ENCODE measurements at regions not wholly inside any gene's neighbourhood (a gene's known extent, or its start where the extent isn't known, plus 50 kb on each side); places are given as distances from the start of the nearest gene placed in this dataset.

DNA sequence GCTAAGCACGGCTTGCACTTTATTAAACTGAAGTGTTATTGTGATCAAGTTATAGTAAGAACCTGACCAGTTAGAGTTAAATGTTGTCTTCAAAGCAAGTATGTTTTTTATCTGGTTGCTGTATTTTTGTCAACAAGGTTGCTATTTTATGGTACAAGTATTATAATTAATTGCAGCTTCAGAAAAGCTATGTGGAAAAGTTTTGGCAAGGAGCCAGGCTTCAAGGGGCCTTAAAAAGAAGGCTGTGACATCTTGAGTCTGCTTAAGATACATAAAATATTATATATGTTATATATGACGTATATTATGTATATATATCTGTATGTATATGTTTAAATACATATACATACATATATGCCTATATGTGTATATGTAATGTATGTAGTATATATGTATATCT is 1461.2 kb upstream of the CDH8 start:
- H3K4me1 Mint-ChIP-seq (ENCODE audit: low read depth), result no peaks in the 10 kb centered on the region
- no peak overlapping the region for H3K27ac Mint-ChIP-seq
- peaks cover 11% of the 10 kb centered on the region for H3K9me3 Mint-ChIP-seq
- no peak for DNase-seq (ENCODE audit: low spot score)
- H3K27me3 Mint-ChIP-seq (ENCODE audit: insufficient read depth), result no peaks in the 10 kb centered on the region
- no peaks in the 10 kb centered on the region for H3K36me3 Mint-ChIP-seq (ENCODE audit: low read depth)
- H3K4me3 Mint-ChIP-seq, result no peak overlapping the region
- intact Hi-C loops (cut with micrococcal nuclease), result no loop called here

- Mint-ChIP-seq H3K27ac (no peak overlapping the region), H3K9me3 (peaks cover 11% of the 10 kb centered on the region)
These were observed 1460.0 kb upstream of the CDH8 start for GRCh38 chr16:63496282-63496681.

GRCh38 chr16:63488955-63489354 is 1452.7 kb upstream of the CDH8 start:
- no peak for DNase-seq (ENCODE audit: low spot score)
- H3K9me3 Mint-ChIP-seq, result peaks cover 19% of the 10 kb centered on the region
- no peaks in the 10 kb centered on the region for H3K27me3 Mint-ChIP-seq (ENCODE audit: insufficient read depth)
- intact Hi-C loops (cut with micrococcal nuclease), result no loop called here
- H3K4me1 Mint-ChIP-seq (ENCODE audit: low read depth), result no peaks in the 10 kb centered on the region
- no peak overlapping the region for H3K4me3 Mint-ChIP-seq
- no peaks in the 10 kb centered on the region for H3K36me3 Mint-ChIP-seq (ENCODE audit: low read depth)
- no peak overlapping the region for H3K27ac Mint-ChIP-seq

More at GRCh38 chr16:63496282-63496681, 1460.0 kb upstream of the CDH8 start:
- Mint-ChIP-seq H3K27me3 (ENCODE audit: insufficient read depth) (no peaks in the 10 kb centered on the region), H3K4me1 (ENCODE audit: low read depth) (no peaks in the 10 kb centered on the region), H3K36me3 (ENCODE audit: low read depth) (no peaks in the 10 kb centered on the region), H3K4me3 (no peak overlapping the region)
- intact Hi-C loops (cut with micrococcal nuclease), result no loop called here
- DNase-seq (ENCODE audit: low spot score), result no peak

GRCh38 chr16:63481060-63481459 is 1444.8 kb upstream of the CDH8 start:
- Mint-ChIP-seq H3K36me3 (ENCODE audit: low read depth) (no peaks in the 10 kb centered on the region), H3K4me1 (ENCODE audit: low read depth) (no peaks in the 10 kb centered on the region), H3K4me3 (no peak overlapping the region), H3K27ac (no peak overlapping the region), H3K27me3 (ENCODE audit: insufficient read depth) (no peaks in the 10 kb centered on the region), H3K9me3 (peaks cover 3% of the 10 kb centered on the region)
- DNase-seq (ENCODE audit: low spot score), result no peak
- intact Hi-C loops (cut with micrococcal nuclease), result no loop called here

DNA sequence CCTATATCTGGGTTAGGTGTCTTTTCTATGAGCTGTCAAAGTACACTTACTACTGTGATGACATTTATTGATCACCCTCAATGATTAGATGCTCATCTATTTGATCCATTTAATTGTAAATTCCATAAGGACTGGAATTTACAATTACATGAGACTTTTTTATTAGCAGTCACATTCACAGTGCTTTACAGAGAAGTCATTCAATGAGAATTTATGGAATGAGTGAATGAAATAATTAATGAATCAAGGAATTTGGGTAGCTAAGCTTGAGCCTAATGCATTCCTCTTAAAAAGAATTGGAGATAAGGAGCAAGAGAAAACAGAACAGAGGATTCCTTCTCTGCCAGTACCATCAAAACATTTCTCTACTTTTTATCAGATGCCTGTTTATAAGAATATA is 1437.5 kb upstream of the CDH8 start:
- H3K36me3 Mint-ChIP-seq (ENCODE audit: low read depth), result no peaks in the 10 kb centered on the region
- no peak for DNase-seq (ENCODE audit: low spot score)
- H3K9me3 Mint-ChIP-seq, result peaks cover 23% of the 10 kb centered on the region
- H3K4me3 Mint-ChIP-seq, result no peak overlapping the region
- no peak overlapping the region for H3K27ac Mint-ChIP-seq
- intact Hi-C loops (cut with micrococcal nuclease), result no loop called here
- no peaks in the 10 kb centered on the region for H3K4me1 Mint-ChIP-seq (ENCODE audit: low read depth)
- H3K27me3 Mint-ChIP-seq (ENCODE audit: insufficient read depth), result no peaks in the 10 kb centered on the region

DNA sequence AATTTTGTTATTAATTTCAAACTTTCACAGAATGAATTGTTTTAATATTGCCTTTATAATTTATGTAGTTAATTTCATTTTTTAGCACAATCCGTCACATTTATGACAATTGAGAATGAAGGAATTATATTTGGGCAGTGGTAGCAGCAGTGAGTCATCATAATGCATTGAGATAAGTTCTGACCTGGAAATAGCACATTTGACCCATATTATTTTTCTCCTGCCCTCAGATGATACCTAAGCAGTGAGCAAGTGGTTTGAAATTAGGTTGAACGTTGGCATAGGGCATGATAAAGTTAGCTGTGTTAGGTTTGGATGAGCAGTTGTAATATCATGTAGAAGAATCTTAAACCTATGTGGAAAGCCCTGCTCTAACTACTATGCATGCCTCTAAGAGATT is 1431.3 kb upstream of the CDH8 start:
- H3K4me3 Mint-ChIP-seq, result no peak overlapping the region
- H3K27ac Mint-ChIP-seq, result no peak overlapping the region
- peaks cover 24% of the 10 kb centered on the region for H3K9me3 Mint-ChIP-seq
- H3K36me3 Mint-ChIP-seq (ENCODE audit: low read depth), result no peaks in the 10 kb centered on the region
- DNase-seq (ENCODE audit: low spot score), result no peak
- H3K4me1 Mint-ChIP-seq (ENCODE audit: low read depth), result no peaks in the 10 kb centered on the region
- intact Hi-C loops (cut with micrococcal nuclease), result no loop called here
- H3K27me3 Mint-ChIP-seq (ENCODE audit: insufficient read depth), result no peaks in the 10 kb centered on the region

GRCh38 chr16:63462316-63462715 is 1426.1 kb upstream of the CDH8 start:
- Mint-ChIP-seq H3K27me3 (ENCODE audit: insufficient read depth) (no peaks in the 10 kb centered on the region), H3K4me3 (no peak overlapping the region), H3K27ac (no peak overlapping the region), H3K9me3 (peaks cover 20% of the 10 kb centered on the region), H3K36me3 (ENCODE audit: low read depth) (no peaks in the 10 kb centered on the region), H3K4me1 (ENCODE audit: low read depth) (no peaks in the 10 kb centered on the region)
- intact Hi-C loops (cut with micrococcal nuclease), result no loop called here
- DNase-seq (ENCODE audit: low spot score), result no peak

DNA sequence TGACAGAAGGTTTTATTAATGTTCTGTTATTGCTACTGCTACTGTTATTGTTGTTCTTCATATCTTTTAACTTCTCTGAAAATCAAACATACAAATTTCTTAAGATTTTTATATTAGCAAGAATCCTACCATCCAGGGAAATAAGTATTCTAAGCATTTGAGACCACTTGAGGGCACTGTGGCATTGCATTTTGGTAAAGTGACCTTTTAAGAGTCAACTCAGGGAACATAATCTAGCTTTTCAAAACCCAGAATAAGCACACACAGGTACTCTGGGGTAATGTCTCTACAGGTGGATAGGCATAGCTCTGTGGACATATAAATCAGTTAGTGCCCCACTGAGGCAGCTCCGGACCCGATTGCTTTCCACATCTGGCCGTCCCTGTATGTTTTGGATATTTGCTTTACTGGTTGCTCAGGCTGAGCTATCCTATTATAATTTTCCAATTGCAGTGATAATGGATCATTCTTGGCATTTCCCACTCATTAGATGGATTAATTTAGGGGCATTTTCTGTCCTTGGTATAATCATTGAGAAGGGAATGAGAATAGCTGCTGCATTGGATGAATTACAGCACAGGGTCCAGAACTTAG is 1425.1 kb upstream of the CDH8 start:
- H3K9me3 Mint-ChIP-seq, result peaks cover 20% of the 10 kb centered on the region
- H3K27me3 Mint-ChIP-seq (ENCODE audit: insufficient read depth), result no peaks in the 10 kb centered on the region
- no peaks in the 10 kb centered on the region for H3K36me3 Mint-ChIP-seq (ENCODE audit: low read depth)
- intact Hi-C loops (cut with micrococcal nuclease), result no loop called here
- no peaks in the 10 kb centered on the region for H3K4me1 Mint-ChIP-seq (ENCODE audit: low read depth)
- H3K4me3 Mint-ChIP-seq, result no peak overlapping the region
- no peak for DNase-seq (ENCODE audit: low spot score)
- no peak overlapping the region for H3K27ac Mint-ChIP-seq

- no peak overlapping the region for H3K27ac Mint-ChIP-seq
- H3K27me3 Mint-ChIP-seq (ENCODE audit: insufficient read depth), result no peaks in the 10 kb centered on the region
- no peaks in the 10 kb centered on the region for H3K36me3 Mint-ChIP-seq (ENCODE audit: low read depth)
- intact Hi-C loops (cut with micrococcal nuclease), result no loop called here
- DNase-seq (ENCODE audit: low spot score), result no peak
- H3K4me1 Mint-ChIP-seq (ENCODE audit: low read depth), result no peaks in the 10 kb centered on the region
- peaks cover 12% of the 10 kb centered on the region for H3K9me3 Mint-ChIP-seq
- no peak overlapping the region for H3K4me3 Mint-ChIP-seq
These were observed 1422.6 kb upstream of the CDH8 start for GRCh38 chr16:63458846-63459245.

- Mint-ChIP-seq H3K36me3 (ENCODE audit: low read depth) (no peaks in the 10 kb centered on the region), H3K27ac (no peak overlapping the region), H3K27me3 (ENCODE audit: insufficient read depth) (no peaks in the 10 kb centered on the region), H3K4me3 (no peak overlapping the region), H3K9me3 (peaks cover 7% of the 10 kb centered on the region), H3K4me1 (ENCODE audit: low read depth) (no peaks in the 10 kb centered on the region)
- intact Hi-C loops (cut with micrococcal nuclease), result no loop called here
- DNase-seq (ENCODE audit: low spot score), result no peak
These were observed 1421.6 kb upstream of the CDH8 start for GRCh38 chr16:63457869-63458268.

GRCh38 chr16:63453261-63453660 is 1417.0 kb upstream of the CDH8 start:
- Mint-ChIP-seq H3K27ac (no peak overlapping the region), H3K9me3 (peaks cover 8% of the 10 kb centered on the region), H3K4me1 (ENCODE audit: low read depth) (no peaks in the 10 kb centered on the region), H3K4me3 (no peak overlapping the region), H3K27me3 (ENCODE audit: insufficient read depth) (no peaks in the 10 kb centered on the region), H3K36me3 (ENCODE audit: low read depth) (no peaks in the 10 kb centered on the region)
- intact Hi-C loops (cut with micrococcal nuclease), result no loop called here
- no peak for DNase-seq (ENCODE audit: low spot score)

GRCh38 chr16:63447121-63447520 is 1410.9 kb upstream of the CDH8 start:
- no peaks in the 10 kb centered on the region for H3K4me1 Mint-ChIP-seq (ENCODE audit: low read depth)
- H3K4me3 Mint-ChIP-seq, result no peak overlapping the region
- peaks cover 25% of the 10 kb centered on the region for H3K9me3 Mint-ChIP-seq
- H3K27ac Mint-ChIP-seq, result no peak overlapping the region
- H3K36me3 Mint-ChIP-seq (ENCODE audit: low read depth), result no peaks in the 10 kb centered on the region
- DNase-seq (ENCODE audit: low spot score), result no peak
- no peaks in the 10 kb centered on the region for H3K27me3 Mint-ChIP-seq (ENCODE audit: insufficient read depth)
- intact Hi-C loops (cut with micrococcal nuclease), result no loop called here

GRCh38 chr16:63442246-63442645 is 1406.0 kb upstream of the CDH8 start:
- no peak for DNase-seq (ENCODE audit: low spot score)
- Mint-ChIP-seq H3K4me3 (no peak overlapping the region), H3K27me3 (ENCODE audit: insufficient read depth) (no peaks in the 10 kb centered on the region), H3K36me3 (ENCODE audit: low read depth) (no peaks in the 10 kb centered on the region), H3K4me1 (ENCODE audit: low read depth) (no peaks in the 10 kb centered on the region), H3K27ac (no peak overlapping the region), H3K9me3 (peaks cover 29% of the 10 kb centered on the region)
- intact Hi-C loops (cut with micrococcal nuclease), result no loop called here

DNA sequence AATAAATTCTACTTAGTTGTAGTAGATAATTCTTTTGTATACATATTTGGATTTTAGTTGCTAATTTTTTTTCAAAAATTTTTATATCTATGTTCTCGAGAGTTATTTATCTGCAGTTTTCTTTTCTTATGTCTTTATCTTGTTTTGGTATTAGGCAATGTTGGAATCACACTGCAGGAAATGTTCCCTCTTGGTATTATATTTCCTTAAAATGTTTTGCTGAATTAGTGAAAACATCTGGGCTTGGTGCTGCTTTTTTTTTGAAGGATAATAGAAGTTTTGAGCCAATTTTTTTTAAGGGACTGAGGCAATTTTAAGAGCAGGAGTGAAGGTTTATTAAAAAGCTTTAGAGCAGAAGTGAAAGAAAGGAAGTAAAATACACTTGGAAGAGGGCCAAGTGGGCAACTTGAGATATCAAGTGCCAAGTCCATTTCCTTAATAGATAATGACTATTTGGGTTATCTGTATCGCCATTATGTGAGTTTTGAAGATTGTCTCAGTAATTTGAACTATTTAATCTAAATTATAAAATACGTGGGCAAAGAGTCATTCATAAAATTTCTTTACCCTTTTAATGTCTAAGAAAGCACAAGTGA is 1390.1 kb upstream of the CDH8 start:
- Mint-ChIP-seq H3K4me1 (ENCODE audit: low read depth) (no peaks in the 10 kb centered on the region), H3K4me3 (no peak overlapping the region), H3K27me3 (ENCODE audit: insufficient read depth) (no peaks in the 10 kb centered on the region), H3K36me3 (ENCODE audit: low read depth) (no peaks in the 10 kb centered on the region), H3K27ac (no peak overlapping the region), H3K9me3 (peaks cover 34% of the 10 kb centered on the region)
- DNase-seq (ENCODE audit: low spot score), result no peak
- intact Hi-C loops (cut with micrococcal nuclease), result no loop called here
